Left ventricle myocardium inferior (tissue), 1 donor: ENCODE measurements at regions not wholly inside any gene's neighbourhood (a gene's known extent, or its start where the extent isn't known, plus 50 kb on each side); places are given as distances from the start of the nearest gene placed in this dataset.

ENCODE experiments used
- DNase-seq: peaks from one replicate; pipeline ENCODE4 v3.0.0-alpha.2; 2020
- H3K27ac ChIP-seq: fragments of 200-600 bp; replicated peaks from 2 replicates; pipeline ENCODE4 v1.8.0; 2021
- H3K27me3 ChIP-seq: fragments of 200-600 bp; 2 replicates; pipeline ENCODE4 v1.8.0; 2021; ENCODE audit warnings: low read depth
- H3K36me3 ChIP-seq: fragments of 200-600 bp; 2 replicates; pipeline ENCODE4 v1.8.0; 2021
- H3K4me1 ChIP-seq: fragments of 200-600 bp; 2 replicates; pipeline ENCODE4 v1.8.0; 2021
- H3K4me3 ChIP-seq: fragments of 200-600 bp; 2 replicates; pipeline ENCODE4 v1.8.0; 2021; ENCODE audit warnings: mild to moderate bottlenecking, moderate library complexity
- H3K9me3 ChIP-seq: fragments of 200-600 bp; replicated peaks from 2 replicates; pipeline ENCODE4 v1.8.0; 2021
- intact Hi-C: fragments of 100-400 bp; cut with micrococcal nuclease; formaldehyde crosslinking; loops from one replicate; pipeline ENCODE4 v1.11.0; 2022
- TF ChIP-seq, protein P1 (sequence below): fragments of 200-600 bp; IDR thresholded peaks from 2 replicates; pipeline ENCODE4 v1.8.0; 2021; ENCODE audit warnings: antibody characterized with exemption, mild to moderate bottlenecking, borderline replicate concordance
- donor health status: DM: no; HTN: yes; CAD: no; lungs with severe emphysema.

DNA sequence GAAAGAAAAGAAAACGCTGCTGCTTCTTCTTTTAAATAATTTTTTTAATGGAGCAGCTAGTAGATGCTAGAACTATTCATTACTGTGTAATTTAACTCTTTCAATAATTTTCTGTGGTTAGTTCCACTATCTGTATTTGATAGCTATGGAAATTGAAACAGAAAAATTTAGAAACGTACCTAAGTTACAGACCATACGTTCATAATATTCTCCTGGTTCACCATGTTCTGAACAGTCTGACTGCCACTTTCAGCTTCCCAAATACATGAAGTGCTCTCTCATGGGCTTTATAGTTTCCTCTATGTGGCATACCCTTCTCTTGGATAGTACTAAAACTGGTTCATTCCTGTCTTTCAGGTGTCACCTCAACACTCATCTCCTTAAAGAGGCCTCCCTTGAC lies 508.0 kb downstream of the MDFIC start:
- no peak for DNase-seq
- Histone ChIP-seq H3K9me3 (no peaks in the 10 kb centered on the region), H3K36me3 (no peaks in the 10 kb centered on the region), H3K4me3 (no peak overlapping the region), H3K4me1 (no peaks in the 10 kb centered on the region), H3K27me3 (no peaks in the 10 kb centered on the region), H3K27ac (no peak overlapping the region)
- TF ChIP-seq, protein P1, sequence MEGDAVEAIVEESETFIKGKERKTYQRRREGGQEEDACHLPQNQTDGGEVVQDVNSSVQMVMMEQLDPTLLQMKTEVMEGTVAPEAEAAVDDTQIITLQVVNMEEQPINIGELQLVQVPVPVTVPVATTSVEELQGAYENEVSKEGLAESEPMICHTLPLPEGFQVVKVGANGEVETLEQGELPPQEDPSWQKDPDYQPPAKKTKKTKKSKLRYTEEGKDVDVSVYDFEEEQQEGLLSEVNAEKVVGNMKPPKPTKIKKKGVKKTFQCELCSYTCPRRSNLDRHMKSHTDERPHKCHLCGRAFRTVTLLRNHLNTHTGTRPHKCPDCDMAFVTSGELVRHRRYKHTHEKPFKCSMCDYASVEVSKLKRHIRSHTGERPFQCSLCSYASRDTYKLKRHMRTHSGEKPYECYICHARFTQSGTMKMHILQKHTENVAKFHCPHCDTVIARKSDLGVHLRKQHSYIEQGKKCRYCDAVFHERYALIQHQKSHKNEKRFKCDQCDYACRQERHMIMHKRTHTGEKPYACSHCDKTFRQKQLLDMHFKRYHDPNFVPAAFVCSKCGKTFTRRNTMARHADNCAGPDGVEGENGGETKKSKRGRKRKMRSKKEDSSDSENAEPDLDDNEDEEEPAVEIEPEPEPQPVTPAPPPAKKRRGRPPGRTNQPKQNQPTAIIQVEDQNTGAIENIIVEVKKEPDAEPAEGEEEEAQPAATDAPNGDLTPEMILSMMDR = no peak
- intact Hi-C loops = no loop called here

DNA sequence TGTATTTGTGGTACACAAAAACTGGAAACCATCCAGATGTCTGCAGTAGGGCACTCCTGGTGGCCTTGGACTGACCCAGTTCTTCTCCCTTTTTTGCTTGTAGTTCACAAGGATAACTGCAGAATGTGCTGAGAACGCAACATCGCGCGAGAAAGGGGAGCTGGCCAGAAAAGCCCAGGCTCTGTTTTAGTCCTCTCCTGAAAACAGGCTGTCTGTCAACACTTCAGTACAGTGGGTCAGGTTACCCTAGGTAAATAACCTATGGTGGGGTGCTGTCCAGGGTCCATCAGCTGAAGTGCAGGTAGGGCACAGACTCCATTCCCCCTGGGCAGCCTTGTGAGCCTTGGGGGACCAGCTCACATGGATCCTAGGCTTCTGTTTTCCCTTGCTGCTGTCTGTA lies 495.8 kb downstream of the MDFIC start:
- H3K27ac ChIP-seq = no peak overlapping the region
- intact Hi-C loops = no loop called here
- H3K27me3 ChIP-seq = no peaks in the 10 kb centered on the region
- H3K36me3 ChIP-seq = no peaks in the 10 kb centered on the region
- no peak for DNase-seq
- no peak overlapping the region for H3K4me3 ChIP-seq
- no peaks in the 10 kb centered on the region for H3K4me1 ChIP-seq
- H3K9me3 ChIP-seq = no peaks in the 10 kb centered on the region
- TF ChIP-seq, protein P1 = no peak

GRCh38 chr7:115410972-115411686 lies 489.2 kb downstream of the MDFIC start:
- DNase-seq = no peak
- Histone ChIP-seq H3K36me3 (no peaks in the 10 kb centered on the region), H3K27ac (no peak overlapping the region), H3K4me3 (no peak overlapping the region), H3K27me3 (no peaks in the 10 kb centered on the region), H3K9me3 (no peaks in the 10 kb centered on the region), H3K4me1 (no peaks in the 10 kb centered on the region)
- TF ChIP-seq, protein P1 = no peak
- intact Hi-C loops = no loop called here

GRCh38 chr7:115410434-115410820 lies 488.5 kb downstream of the MDFIC start:
- Histone ChIP-seq H3K27ac (no peak overlapping the region), H3K9me3 (no peaks in the 10 kb centered on the region), H3K27me3 (no peaks in the 10 kb centered on the region), H3K36me3 (no peaks in the 10 kb centered on the region), H3K4me1 (no peaks in the 10 kb centered on the region), H3K4me3 (no peak overlapping the region)
- TF ChIP-seq, protein P1 = no peak
- intact Hi-C loops = no loop called here
- DNase-seq = no peak

- no peak overlapping the region for H3K4me3 ChIP-seq
- no peaks in the 10 kb centered on the region for H3K4me1 ChIP-seq
- no peak overlapping the region for H3K27ac ChIP-seq
- H3K36me3 ChIP-seq = no peaks in the 10 kb centered on the region
- H3K27me3 ChIP-seq = no peaks in the 10 kb centered on the region
- intact Hi-C loops = no loop called here
- H3K9me3 ChIP-seq = no peaks in the 10 kb centered on the region
- TF ChIP-seq, protein P1 = no peak
- no peak for DNase-seq
These were observed 488.0 kb downstream of the MDFIC start for GRCh38 chr7:115409682-115410433.
